Liver (tissue), 8 donors: ENCODE measurements at regions not wholly inside any gene's neighbourhood (a gene's known extent, or its start where the extent isn't known, plus 50 kb on each side); places are given as distances from the start of the nearest gene placed in this dataset.

Experiments used
- DNase-seq: peaks from one replicate; pipeline ENCODE4 v3.0.0-alpha.2; 2017; ENCODE audit warnings: low spot score
- H3K27ac ChIP-seq, 2 donors: one replicate each; pipeline ENCODE4 v1.7.0; 2013; ENCODE audit warnings: inconsistent platforms in 2 of 2, low read length in 2 of 2, control low read depth in 1 of 2, low read depth in 1 of 2, mild to moderate bottlenecking in 1 of 2
- H3K27me3 ChIP-seq, 4 donors: one replicate each; pipeline versions ENCODE4 v1.6.1 to v1.7.0; 2013; ENCODE audit warnings: low read length in 3 of 4, inconsistent platforms in 1 of 4, mild to moderate bottlenecking in 1 of 4, moderate library complexity in 1 of 4; ENCODE audit not compliant: control insufficient read depth in 4 of 4, insufficient read depth in 4 of 4
- H3K36me3 ChIP-seq, 4 donors: one replicate each; pipeline versions ENCODE4 v1.6.1 to v1.7.0; 2013; ENCODE audit warnings: low read length in 3 of 4, mild to moderate bottlenecking in 3 of 4, low read depth in 1 of 4, moderate library complexity in 1 of 4; ENCODE audit not compliant: control insufficient read depth in 4 of 4, insufficient read depth in 3 of 4
- H3K4me1 ChIP-seq, 4 donors: one replicate each; pipeline versions ENCODE4 v1.6.1 to v1.7.0; 2013; ENCODE audit warnings: low read length in 3 of 4, mild to moderate bottlenecking in 3 of 4, moderate library complexity in 1 of 4; ENCODE audit not compliant: control insufficient read depth in 4 of 4, insufficient read depth in 4 of 4
- H3K4me3 ChIP-seq, 3 donors: one replicate each; pipeline versions ENCODE4 v1.6.1 to v1.7.0; 2013; ENCODE audit warnings: low read length in 3 of 3, control low read depth in 1 of 3, low read depth in 1 of 3, mild to moderate bottlenecking in 1 of 3
- H3K9ac ChIP-seq, 2 donors: one replicate each; pipeline ENCODE4 v1.7.0; 2013; ENCODE audit warnings: low read length in 2 of 2, mild to moderate bottlenecking in 2 of 2, moderate library complexity in 2 of 2, control low read depth in 1 of 2, low read depth in 1 of 2
- H3K9me3 ChIP-seq, 4 donors: one replicate each; pipeline versions ENCODE4 v1.6.1 to v1.7.0; 2013; ENCODE audit warnings: low read length in 3 of 4; ENCODE audit not compliant: control insufficient read depth in 4 of 4
- FOXA1 ChIP-seq: IDR thresholded peaks from 2 replicates; pipeline ENCODE4 v1.6.1; 2016; ENCODE audit warnings: antibody characterized with exemption
- FOXA2 ChIP-seq: IDR thresholded peaks from 2 replicates; pipeline ENCODE4 v1.6.1; 2016; ENCODE audit warnings: antibody characterized with exemption
- GABPA ChIP-seq, 2 donors: IDR thresholded peaks in 1 of 2; conservative IDR thresholded peaks in 1 of 2; 2 replicates each; pipeline ENCODE4 v1.6.1; 2016; ENCODE audit warnings: antibody characterized with exemption in 2 of 2, mild to moderate bottlenecking in 1 of 2, moderate library complexity in 1 of 2
- HNF4G ChIP-seq: IDR thresholded peaks from 2 replicates; pipeline ENCODE4 v1.6.1; 2016; ENCODE audit warnings: antibody characterized with exemption
- JUND ChIP-seq, 2 donors: IDR thresholded peaks; 2 replicates each; pipeline ENCODE4 v1.6.1; 2016; ENCODE audit warnings: antibody characterized with exemption in 2 of 2
- MAX ChIP-seq: IDR thresholded peaks from 2 replicates; pipeline ENCODE4 v1.6.1; 2016; ENCODE audit warnings: antibody characterized with exemption
- NR2F2 ChIP-seq: IDR thresholded peaks from 2 replicates; pipeline ENCODE4 v1.6.1; 2016; ENCODE audit warnings: antibody characterized with exemption
- RAD21 ChIP-seq, 2 donors: IDR thresholded peaks; 2 replicates each; pipeline ENCODE4 v1.6.1; 2016; ENCODE audit warnings: antibody characterized with exemption in 2 of 2, mild to moderate bottlenecking in 2 of 2
- REST ChIP-seq: IDR thresholded peaks from 2 replicates; pipeline ENCODE4 v1.6.1; 2016; ENCODE audit warnings: antibody characterized with exemption, mild to moderate bottlenecking
- RXRA ChIP-seq, 2 donors: IDR thresholded peaks; 2 replicates each; pipeline ENCODE4 v1.6.1; 2017 to 2018; ENCODE audit warnings: antibody characterized with exemption in 2 of 2, mild to moderate bottlenecking in 1 of 2
- SP1 ChIP-seq: IDR thresholded peaks from 2 replicates; pipeline ENCODE4 v1.6.1; 2018; ENCODE audit warnings: antibody characterized with exemption, mild to moderate bottlenecking
- TAF1 ChIP-seq: conservative IDR thresholded peaks from 2 replicates; pipeline ENCODE4 v1.6.1; 2016; ENCODE audit warnings: antibody characterized with exemption, mild to moderate bottlenecking
- YY1 ChIP-seq: IDR thresholded peaks from 2 replicates; pipeline ENCODE4 v1.6.1; 2016; ENCODE audit warnings: antibody characterized with exemption, mild to moderate bottlenecking
- ZBTB33 ChIP-seq: IDR thresholded peaks from 2 replicates; pipeline ENCODE4 v1.6.1; 2016; ENCODE audit warnings: antibody characterized with exemption
- WGBS: extraction: QIAGEN DNeasy Blood & Tissue Kit; methylation state at CpG from one replicate; pipeline ENCODE4 v1.1.7; 2013; 5-methylcytosine and 5-hydroxymethylcytosine counted together
- TF ChIP-seq, protein P1 (sequence below): IDR thresholded peaks from 2 replicates; pipeline ENCODE4 v1.6.1; 2016; ENCODE audit warnings: antibody characterized with exemption
- TF ChIP-seq, protein P2 (sequence below): fragments of 150-350 bp; IDR thresholded peaks from 2 replicates; pipeline ENCODE4 v1.5.1; 2017; ENCODE audit warnings: improper control_type of control experiment, low read depth, low read length; ENCODE audit not compliant: missing input control
- donor health status: healthy.
- donor health status: healthy.
- donor health status: healthy.
- donor health status: healthy.
- donor health status: healthy.

- no peak for DNase-seq
- 65% methylated on average over 3 of the region's 3 CpGs for WGBS
- H3K4me1 ChIP-seq, result no peaks in the 10 kb centered on the region
- H3K27me3 ChIP-seq, result peaks cover 0 to 2% (median 0%) of the 10 kb centered on the region in 4 donors
- TF ChIP-seq JUND (IDR thresholded peaks at IDR 0.05) (no peak), MAX (no peak), YY1 (no peak), REST (no peak), RXRA (IDR thresholded peaks at IDR 0.05) (no peak), NR2F2 (no peak), GABPA (IDR thresholded peaks at IDR 0.05 in 1 of 2, conservative IDR thresholded peaks at IDR 0.05 in 1 of 2) (no peak), FOXA2 (no peak), RAD21 (IDR thresholded peaks at IDR 0.05) (no peak), SP1 (no peak), HNF4G (no peak), TAF1 (no peak), FOXA1 (no peak), ZBTB33 (no peak)
- TF ChIP-seq, protein P1, sequence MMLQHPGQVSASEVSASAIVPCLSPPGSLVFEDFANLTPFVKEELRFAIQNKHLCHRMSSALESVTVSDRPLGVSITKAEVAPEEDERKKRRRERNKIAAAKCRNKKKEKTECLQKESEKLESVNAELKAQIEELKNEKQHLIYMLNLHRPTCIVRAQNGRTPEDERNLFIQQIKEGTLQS, result no peak
- TF ChIP-seq, protein P2, sequence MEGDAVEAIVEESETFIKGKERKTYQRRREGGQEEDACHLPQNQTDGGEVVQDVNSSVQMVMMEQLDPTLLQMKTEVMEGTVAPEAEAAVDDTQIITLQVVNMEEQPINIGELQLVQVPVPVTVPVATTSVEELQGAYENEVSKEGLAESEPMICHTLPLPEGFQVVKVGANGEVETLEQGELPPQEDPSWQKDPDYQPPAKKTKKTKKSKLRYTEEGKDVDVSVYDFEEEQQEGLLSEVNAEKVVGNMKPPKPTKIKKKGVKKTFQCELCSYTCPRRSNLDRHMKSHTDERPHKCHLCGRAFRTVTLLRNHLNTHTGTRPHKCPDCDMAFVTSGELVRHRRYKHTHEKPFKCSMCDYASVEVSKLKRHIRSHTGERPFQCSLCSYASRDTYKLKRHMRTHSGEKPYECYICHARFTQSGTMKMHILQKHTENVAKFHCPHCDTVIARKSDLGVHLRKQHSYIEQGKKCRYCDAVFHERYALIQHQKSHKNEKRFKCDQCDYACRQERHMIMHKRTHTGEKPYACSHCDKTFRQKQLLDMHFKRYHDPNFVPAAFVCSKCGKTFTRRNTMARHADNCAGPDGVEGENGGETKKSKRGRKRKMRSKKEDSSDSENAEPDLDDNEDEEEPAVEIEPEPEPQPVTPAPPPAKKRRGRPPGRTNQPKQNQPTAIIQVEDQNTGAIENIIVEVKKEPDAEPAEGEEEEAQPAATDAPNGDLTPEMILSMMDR, result no peak
- H3K27ac ChIP-seq, result no peak overlapping the region
- H3K4me3 ChIP-seq, result no peak overlapping the region
- H3K9ac ChIP-seq, result no peak overlapping the region
- no peaks in the 10 kb centered on the region for H3K9me3 ChIP-seq
- H3K36me3 ChIP-seq, result no peaks in the 10 kb centered on the region
Measured at GRCh38 chr3:115348412-115348811, 201.3 kb upstream of the ZBTB20 start.
